IMR-90 (cell line): ENCODE measurements at regions not wholly inside any gene's neighbourhood (a gene's known extent, or its start where the extent isn't known, plus 50 kb on each side); places are given as distances from the start of the nearest gene placed in this dataset.

Experiments
- ATAC-seq: fragments of 200-7000 bp; cut with Tn5 transposase; 2 replicates; pipeline ENCODE4 v1.9.1; 2020; ENCODE audit warnings: low read depth, mild to moderate bottlenecking, moderate library complexity
- BruUV-seq: library from RNA; stranded (reverse); fragments of 400-500 nt; replicated peaks from 2 replicates; lab custom pipeline; 2021; lab: Mats Ljungman, UMichigan
- CTCF ChIA-PET: fragments of 300-600 bp; formaldehyde crosslinking; extraction: SDS; loops from one replicate; lab custom pipeline; 2021; ENCODE audit warnings: antibody characterized with exemption; lab: Yijun Ruan, JAX
- POLR2A ChIA-PET: fragments of 300-600 bp; sonication (Branson Sonifier 250); formaldehyde crosslinking; loops from one replicate; lab custom pipeline; 2022; ENCODE audit warnings: antibody characterized with exemption; ENCODE audit not compliant: unreplicated experiment; lab: Charles Lee
- DNase-seq: peaks from one replicate; pipeline ENCODE4 v3.0.0; 2013
- H2AFZ ChIP-seq: replicated peaks from 2 replicates; pipeline ENCODE3; 2013; ENCODE audit warnings: low read length, mild to moderate bottlenecking; ENCODE audit not compliant: poor library complexity
- H2AK5ac ChIP-seq: 2 replicates; pipeline ENCODE4 v1.6.1; 2013; ENCODE audit warnings: low read depth, low read length, inconsistent platforms
- H2AK9ac ChIP-seq: replicated peaks from 2 replicates; pipeline ENCODE3; 2013; ENCODE audit warnings: mild to moderate bottlenecking, low read depth, low read length, moderate library complexity; ENCODE audit not compliant: poor library complexity
- H2BK120ac ChIP-seq: 2 replicates; pipeline ENCODE4 v1.6.1; 2013; ENCODE audit warnings: low read depth, low read length, inconsistent platforms
- H2BK15ac ChIP-seq: 3 replicates; pipeline ENCODE4 v1.6.1; 2013; ENCODE audit warnings: low read depth, low read length, inconsistent platforms
- H2BK20ac ChIP-seq: 2 replicates; pipeline ENCODE4 v1.6.1; 2013; ENCODE audit warnings: low read depth, mild to moderate bottlenecking, inconsistent platforms, low read length, moderate library complexity
- H2BK5ac ChIP-seq: 2 replicates; pipeline ENCODE4 v1.6.1; 2013; ENCODE audit warnings: mild to moderate bottlenecking, low read depth, low read length, inconsistent platforms; ENCODE audit not compliant: poor library complexity, severe bottlenecking
- H3K14ac ChIP-seq: replicated peaks from 2 replicates; pipeline ENCODE4 v1.6.1; 2013; ENCODE audit warnings: low read depth, low read length, inconsistent platforms
- H3K18ac ChIP-seq: 2 replicates; pipeline ENCODE4 v1.6.1; 2013; ENCODE audit warnings: low read depth, low read length, control low read depth
- H3K23ac ChIP-seq: 2 replicates; pipeline ENCODE4 v1.6.1; 2013; ENCODE audit warnings: low read depth, low read length, inconsistent platforms
- H3K27ac ChIP-seq: 2 replicates; pipeline ENCODE4 v1.5.1; 2013; ENCODE audit warnings: mild to moderate bottlenecking, control low read depth, low read length; ENCODE audit not compliant: insufficient read depth
- H3K27me3 ChIP-seq: 2 replicates; pipeline ENCODE4 v1.6.1; 2013; ENCODE audit warnings: low read length; ENCODE audit not compliant: control insufficient read depth, insufficient read depth
- H3K36me3 ChIP-seq: 2 replicates; pipeline ENCODE4 v1.6.1; 2013; ENCODE audit warnings: low read length, mixed read lengths; ENCODE audit not compliant: control insufficient read depth, insufficient read depth
- H3K4ac ChIP-seq: 2 replicates; pipeline ENCODE4 v1.6.1; 2013; ENCODE audit warnings: low read depth, low read length, inconsistent platforms
- H3K4me1 ChIP-seq: 2 replicates; pipeline ENCODE4 v1.6.1; 2013; ENCODE audit warnings: low read length, mixed read lengths; ENCODE audit not compliant: control insufficient read depth, insufficient read depth
- H3K4me2 ChIP-seq: 2 replicates; pipeline ENCODE4 v1.6.1; 2013; ENCODE audit warnings: low read depth, mild to moderate bottlenecking, control low read depth, low read length, moderate library complexity
- H3K4me3 ChIP-seq: 2 replicates; pipeline ENCODE4 v1.5.1; 2013; ENCODE audit warnings: low read depth, mild to moderate bottlenecking, control low read depth, low read length, moderate library complexity; ENCODE audit not compliant: insufficient read depth
- H3K56ac ChIP-seq: 2 replicates; pipeline ENCODE4 v1.6.1; 2013; ENCODE audit warnings: low read length, inconsistent platforms; ENCODE audit not compliant: insufficient read depth; ENCODE audit errors: extremely low read depth
- H3K79me1 ChIP-seq, 2 experiments: 2 replicates each; pipeline ENCODE4 v1.6.1; 2013; ENCODE audit warnings: low read length in 2 of 2, inconsistent platforms in 1 of 2, low read depth in 1 of 2
- H3K9ac ChIP-seq: 2 replicates; pipeline ENCODE4 v1.6.1; 2013; ENCODE audit warnings: low read depth, low read length, control low read depth
- H3K9me1 ChIP-seq: 2 replicates; pipeline ENCODE4 v1.6.1; 2013; ENCODE audit warnings: low read length, inconsistent platforms; ENCODE audit not compliant: insufficient read depth
- H3K9me3 ChIP-seq: 2 replicates; pipeline ENCODE4 v1.6.1; 2013; ENCODE audit warnings: low read length; ENCODE audit not compliant: control insufficient read depth, insufficient read depth
- H4K20me1 ChIP-seq: 2 replicates; pipeline ENCODE4 v1.6.1; 2013; ENCODE audit warnings: low read length, inconsistent platforms; ENCODE audit not compliant: insufficient read depth
- H4K5ac ChIP-seq: 2 replicates; pipeline ENCODE4 v1.6.1; 2013; ENCODE audit warnings: mild to moderate bottlenecking, low read depth, low read length, control low read depth
- H4K8ac ChIP-seq, 2 experiments: 2 replicates each; pipeline ENCODE4 v1.6.1; 2013; ENCODE audit warnings: low read depth in 2 of 2, low read length in 2 of 2, control low read depth in 1 of 2, inconsistent platforms in 1 of 2
- H4K91ac ChIP-seq: 2 replicates; pipeline ENCODE4 v1.6.1; 2013; ENCODE audit warnings: low read depth, low read length, inconsistent platforms; ENCODE audit not compliant: insufficient read depth
- BHLHE40 ChIP-seq: fragments of 150-350 bp; IDR thresholded peaks from 2 replicates; pipeline ENCODE4 v1.6.1; 2016; ENCODE audit warnings: mild to moderate bottlenecking, low read depth, low read length
- CHD1 ChIP-seq: IDR thresholded peaks from 2 replicates; pipeline ENCODE4 v1.6.1; 2012; ENCODE audit warnings: low read depth, low read length, improper control_type of control experiment
- MXI1 ChIP-seq: IDR thresholded peaks from 2 replicates; pipeline ENCODE4 v1.6.1; 2012; ENCODE audit warnings: low read depth, mild to moderate bottlenecking, low read length, moderate library complexity, borderline replicate concordance
- POLR2A ChIP-seq: IDR thresholded peaks from 2 replicates; pipeline ENCODE4 v1.6.1; 2012; ENCODE audit warnings: mild to moderate bottlenecking, low read depth, low read length
- RAD21 ChIP-seq: IDR thresholded peaks from 2 replicates; pipeline ENCODE4 v1.6.1; 2012; ENCODE audit warnings: low read length, improper control_type of control experiment
- RCOR1 ChIP-seq: IDR thresholded peaks from 2 replicates; pipeline ENCODE4 v1.6.1; 2012; ENCODE audit warnings: mild to moderate bottlenecking, low read length, improper control_type of control experiment; ENCODE audit not compliant: insufficient replicate concordance
- SMC3 ChIP-seq: fragments of 150-350 bp; IDR thresholded peaks from 2 replicates; pipeline ENCODE4 v1.6.1; 2016; ENCODE audit warnings: low read depth, mild to moderate bottlenecking, antibody characterized with exemption, low read length, moderate library complexity
- USF2 ChIP-seq: fragments of 150-350 bp; IDR thresholded peaks from 2 replicates; pipeline ENCODE4 v1.6.1; 2017; ENCODE audit warnings: mild to moderate bottlenecking, antibody characterized with exemption, low read length, low read depth
- WGBS, 2 experiments: methylation state at CpG; one replicate each; pipeline versions ENCODE4 v1.1.5 to v1.1.7; 2013; ENCODE audit warnings: missing lambda C conversion rate in 2 of 2; ENCODE audit not compliant: insufficient read length in 1 of 2; ENCODE audit errors: extremely low coverage in 2 of 2; 5-methylcytosine and 5-hydroxymethylcytosine counted together
- dilution Hi-C: fragments of 300-500 bp; cut with HindIII; formaldehyde crosslinking; loops from one replicate; pipeline ENCODE4 v1.14.3; 2018; ENCODE audit warnings: low sequenced_read_pairs; ENCODE audit not compliant: unreplicated experiment
- in situ Hi-C: fragments of 300-500 bp; cut with MboI; formaldehyde crosslinking; loops from 3 replicates; pipeline ENCODE4 v1.14.3; 2019; ENCODE audit warnings: low sequenced_read_pairs, inconsistent platforms, mixed read lengths
- intact Hi-C: fragments of 100-400 bp; cut with micrococcal nuclease; formaldehyde crosslinking; loops from 2 replicates; pipeline ENCODE4 v1.10.0; 2022

GRCh38 chr6:4318321-4318720 lies 182.9 kb upstream of the ECI2 start:
- intact Hi-C loops (loop anchor here (10.0 kb wide), 1 partner anchor 486 kb away; no protein-coding TSS in a partner anchor), dilution Hi-C loops (no loop called here), in situ Hi-C loops (loop anchor here (5.0 kb wide), 1 partner anchor 614 kb away; no protein-coding TSS in a partner anchor)
- Histone ChIP-seq H2BK120ac (peak overlapping the region; percentile 82), H3K14ac (peak overlapping the region; percentile 24; the same call in 1 of the 2 replicates), H2BK15ac (peak overlapping the region; percentile 87; the same call in 2 of the 3 replicates), H3K23ac (no peak overlapping the region), H4K91ac (0 out of 2 replicates have a peak overlapping the region, but pooled peaks have one; percentile 6), H3K4me3 (no peak overlapping the region), H4K20me1 (no peaks in the 10 kb centered on the region), H2AK9ac (no peak overlapping the region), H2BK5ac (no peak overlapping the region), H3K18ac (peak overlapping the region; percentile 61; the same call in 1 of the 2 replicates), H2AK5ac (peak overlapping the region; percentile 82), H2BK20ac (peak overlapping the region; percentile 43), H3K9me1 (peaks cover 3% of the 10 kb centered on the region; the same call in 1 of the 2 replicates), H3K9me3 (no peaks in the 10 kb centered on the region), H4K8ac (peak overlapping the region in 1 of 2 experiments; percentile 27; a peak in 2 of 4 replicates), H3K27me3 (no peaks in the 10 kb centered on the region), H3K79me1 (no peaks in the 10 kb centered on the region), H3K56ac (no peak overlapping the region), H3K4ac (peak overlapping the region; percentile 73), H4K5ac (no peak overlapping the region), H3K4me2 (no peak overlapping the region), H3K27ac (no peak overlapping the region), H3K9ac (no peak overlapping the region), H2AFZ (no peak overlapping the region), H3K4me1 (peaks cover 23% of the 10 kb centered on the region), H3K36me3 (no peaks in the 10 kb centered on the region)
- ChIA-PET CTCF (no interaction called here), POLR2A (no interaction called here)
- WGBS, 2 experiments = 100% methylated on average over 1 of the region's 2 CpGs; no CpG with 5 or more reads in 1 of the 2 experiments
- no TSS peak for BruUV-seq
- DNase-seq = no peak
- no peak for TF ChIP-seq SMC3
- TF ChIP-seq MXI1 = no peak
- no peak for TF ChIP-seq RAD21
- TF ChIP-seq BHLHE40 = no peak
- no peak for TF ChIP-seq RCOR1
- no peak for TF ChIP-seq CHD1
- no peak for TF ChIP-seq POLR2A
- no peak for TF ChIP-seq USF2
- ATAC-seq = no peak
